IMR-90 (cell line): ENCODE measurements at regions not wholly inside any gene's neighbourhood (a gene's known extent, or its start where the extent isn't known, plus 50 kb on each side); places are given as distances from the start of the nearest gene placed in this dataset.

Experiments used
- ATAC-seq: fragments of 200-7000 bp; cut with Tn5 transposase; 2 replicates; pipeline ENCODE4 v1.9.1; 2020; ENCODE audit warnings: low read depth, mild to moderate bottlenecking, moderate library complexity
- BruUV-seq: library from RNA; stranded (reverse); fragments of 400-500 nt; replicated peaks from 2 replicates; lab custom pipeline; 2021; lab: Mats Ljungman, UMichigan
- CTCF ChIA-PET: fragments of 300-600 bp; formaldehyde crosslinking; extraction: SDS; loops from one replicate; lab custom pipeline; 2021; ENCODE audit warnings: antibody characterized with exemption; lab: Yijun Ruan, JAX
- POLR2A ChIA-PET: fragments of 300-600 bp; sonication (Branson Sonifier 250); formaldehyde crosslinking; loops from one replicate; lab custom pipeline; 2022; ENCODE audit warnings: antibody characterized with exemption; ENCODE audit not compliant: unreplicated experiment; lab: Charles Lee
- DNase-seq: peaks from one replicate; pipeline ENCODE4 v3.0.0; 2013
- H2AFZ ChIP-seq: replicated peaks from 2 replicates; pipeline ENCODE3; 2013; ENCODE audit warnings: low read length, mild to moderate bottlenecking; ENCODE audit not compliant: poor library complexity
- H2AK5ac ChIP-seq: 2 replicates; pipeline ENCODE4 v1.6.1; 2013; ENCODE audit warnings: low read depth, low read length, inconsistent platforms
- H2AK9ac ChIP-seq: replicated peaks from 2 replicates; pipeline ENCODE3; 2013; ENCODE audit warnings: mild to moderate bottlenecking, low read depth, low read length, moderate library complexity; ENCODE audit not compliant: poor library complexity
- H2BK120ac ChIP-seq: 2 replicates; pipeline ENCODE4 v1.6.1; 2013; ENCODE audit warnings: low read depth, low read length, inconsistent platforms
- H2BK15ac ChIP-seq: 3 replicates; pipeline ENCODE4 v1.6.1; 2013; ENCODE audit warnings: low read depth, low read length, inconsistent platforms
- H2BK20ac ChIP-seq: 2 replicates; pipeline ENCODE4 v1.6.1; 2013; ENCODE audit warnings: low read depth, mild to moderate bottlenecking, inconsistent platforms, low read length, moderate library complexity
- H2BK5ac ChIP-seq: 2 replicates; pipeline ENCODE4 v1.6.1; 2013; ENCODE audit warnings: mild to moderate bottlenecking, low read depth, low read length, inconsistent platforms; ENCODE audit not compliant: poor library complexity, severe bottlenecking
- H3K14ac ChIP-seq: replicated peaks from 2 replicates; pipeline ENCODE4 v1.6.1; 2013; ENCODE audit warnings: low read depth, low read length, inconsistent platforms
- H3K18ac ChIP-seq: 2 replicates; pipeline ENCODE4 v1.6.1; 2013; ENCODE audit warnings: low read depth, low read length, control low read depth
- H3K23ac ChIP-seq: 2 replicates; pipeline ENCODE4 v1.6.1; 2013; ENCODE audit warnings: low read depth, low read length, inconsistent platforms
- H3K27ac ChIP-seq: 2 replicates; pipeline ENCODE4 v1.5.1; 2013; ENCODE audit warnings: mild to moderate bottlenecking, control low read depth, low read length; ENCODE audit not compliant: insufficient read depth
- H3K27me3 ChIP-seq: 2 replicates; pipeline ENCODE4 v1.6.1; 2013; ENCODE audit warnings: low read length; ENCODE audit not compliant: control insufficient read depth, insufficient read depth
- H3K36me3 ChIP-seq: 2 replicates; pipeline ENCODE4 v1.6.1; 2013; ENCODE audit warnings: low read length, mixed read lengths; ENCODE audit not compliant: control insufficient read depth, insufficient read depth
- H3K4ac ChIP-seq: 2 replicates; pipeline ENCODE4 v1.6.1; 2013; ENCODE audit warnings: low read depth, low read length, inconsistent platforms
- H3K4me1 ChIP-seq: 2 replicates; pipeline ENCODE4 v1.6.1; 2013; ENCODE audit warnings: low read length, mixed read lengths; ENCODE audit not compliant: control insufficient read depth, insufficient read depth
- H3K4me2 ChIP-seq: 2 replicates; pipeline ENCODE4 v1.6.1; 2013; ENCODE audit warnings: low read depth, mild to moderate bottlenecking, control low read depth, low read length, moderate library complexity
- H3K4me3 ChIP-seq: 2 replicates; pipeline ENCODE4 v1.5.1; 2013; ENCODE audit warnings: low read depth, mild to moderate bottlenecking, control low read depth, low read length, moderate library complexity; ENCODE audit not compliant: insufficient read depth
- H3K56ac ChIP-seq: 2 replicates; pipeline ENCODE4 v1.6.1; 2013; ENCODE audit warnings: low read length, inconsistent platforms; ENCODE audit not compliant: insufficient read depth; ENCODE audit errors: extremely low read depth
- H3K79me1 ChIP-seq, 2 experiments: 2 replicates each; pipeline ENCODE4 v1.6.1; 2013; ENCODE audit warnings: low read length in 2 of 2, inconsistent platforms in 1 of 2, low read depth in 1 of 2
- H3K9ac ChIP-seq: 2 replicates; pipeline ENCODE4 v1.6.1; 2013; ENCODE audit warnings: low read depth, low read length, control low read depth
- H3K9me1 ChIP-seq: 2 replicates; pipeline ENCODE4 v1.6.1; 2013; ENCODE audit warnings: low read length, inconsistent platforms; ENCODE audit not compliant: insufficient read depth
- H3K9me3 ChIP-seq: 2 replicates; pipeline ENCODE4 v1.6.1; 2013; ENCODE audit warnings: low read length; ENCODE audit not compliant: control insufficient read depth, insufficient read depth
- H4K20me1 ChIP-seq: 2 replicates; pipeline ENCODE4 v1.6.1; 2013; ENCODE audit warnings: low read length, inconsistent platforms; ENCODE audit not compliant: insufficient read depth
- H4K5ac ChIP-seq: 2 replicates; pipeline ENCODE4 v1.6.1; 2013; ENCODE audit warnings: mild to moderate bottlenecking, low read depth, low read length, control low read depth
- H4K8ac ChIP-seq, 2 experiments: 2 replicates each; pipeline ENCODE4 v1.6.1; 2013; ENCODE audit warnings: low read depth in 2 of 2, low read length in 2 of 2, control low read depth in 1 of 2, inconsistent platforms in 1 of 2
- H4K91ac ChIP-seq: 2 replicates; pipeline ENCODE4 v1.6.1; 2013; ENCODE audit warnings: low read depth, low read length, inconsistent platforms; ENCODE audit not compliant: insufficient read depth
- BHLHE40 ChIP-seq: fragments of 150-350 bp; IDR thresholded peaks from 2 replicates; pipeline ENCODE4 v1.6.1; 2016; ENCODE audit warnings: mild to moderate bottlenecking, low read depth, low read length
- CHD1 ChIP-seq: IDR thresholded peaks from 2 replicates; pipeline ENCODE4 v1.6.1; 2012; ENCODE audit warnings: low read depth, low read length, improper control_type of control experiment
- MAFK ChIP-seq: IDR thresholded peaks from 2 replicates; pipeline ENCODE4 v1.6.1; 2012; ENCODE audit warnings: low read depth, low read length, improper control_type of control experiment
- MAZ ChIP-seq: IDR thresholded peaks from 2 replicates; pipeline ENCODE4 v1.6.1; 2012; ENCODE audit warnings: low read depth, mild to moderate bottlenecking, low read length, improper control_type of control experiment, moderate library complexity, borderline replicate concordance
- MXI1 ChIP-seq: IDR thresholded peaks from 2 replicates; pipeline ENCODE4 v1.6.1; 2012; ENCODE audit warnings: low read depth, mild to moderate bottlenecking, low read length, moderate library complexity, borderline replicate concordance
- WGBS, 2 experiments: methylation state at CpG; one replicate each; pipeline versions ENCODE4 v1.1.5 to v1.1.7; 2013; ENCODE audit warnings: missing lambda C conversion rate in 2 of 2; ENCODE audit not compliant: insufficient read length in 1 of 2; ENCODE audit errors: extremely low coverage in 2 of 2; 5-methylcytosine and 5-hydroxymethylcytosine counted together
- dilution Hi-C: fragments of 300-500 bp; cut with HindIII; formaldehyde crosslinking; loops from one replicate; pipeline ENCODE4 v1.14.3; 2018; ENCODE audit warnings: low sequenced_read_pairs; ENCODE audit not compliant: unreplicated experiment
- in situ Hi-C: fragments of 300-500 bp; cut with MboI; formaldehyde crosslinking; loops from 3 replicates; pipeline ENCODE4 v1.14.3; 2019; ENCODE audit warnings: low sequenced_read_pairs, inconsistent platforms, mixed read lengths
- intact Hi-C: fragments of 100-400 bp; cut with micrococcal nuclease; formaldehyde crosslinking; loops from 2 replicates; pipeline ENCODE4 v1.10.0; 2022
- TF ChIP-seq, protein P1 (sequence below): fragments of 150-350 bp; IDR thresholded peaks from 2 replicates; pipeline ENCODE4 v1.6.1; 2017; ENCODE audit warnings: mild to moderate bottlenecking, antibody characterized with exemption, low read length, low read depth

DNA sequence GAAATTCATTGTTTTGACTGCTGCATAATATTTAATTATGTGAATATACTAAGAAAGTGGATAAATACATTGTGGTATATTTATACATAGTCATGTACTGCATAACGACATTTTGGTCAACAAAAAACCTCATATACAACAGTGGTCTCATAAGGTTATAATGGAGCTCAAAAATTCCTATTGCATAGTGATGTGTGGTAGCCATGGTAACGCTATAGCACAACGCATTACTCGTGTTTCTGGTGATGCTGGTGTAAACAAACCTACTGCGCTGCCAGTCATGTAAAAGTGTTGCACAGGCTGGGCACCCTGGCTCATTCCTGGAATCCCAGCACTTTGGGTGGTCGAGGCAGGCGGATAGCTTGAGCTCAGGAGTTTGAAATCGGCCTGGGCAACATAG lies 52.6 kb upstream of the NHLH2 start:
- CTCF ChIA-PET, result interaction anchor here (1.1 kb wide), 1 partner anchor 592 kb away, joined by 3 read pairs; no protein-coding TSS in a partner anchor

More for the DNA sequence above, 52.6 kb upstream of the NHLH2 start:
- no peak overlapping the region for H2AK5ac ChIP-seq
- H3K4me2 ChIP-seq, result no peak overlapping the region
- TF ChIP-seq CHD1 (no peak), MAZ (no peak), MXI1 (no peak), BHLHE40 (no peak), MAFK (no peak)
- TF ChIP-seq, protein P1, sequence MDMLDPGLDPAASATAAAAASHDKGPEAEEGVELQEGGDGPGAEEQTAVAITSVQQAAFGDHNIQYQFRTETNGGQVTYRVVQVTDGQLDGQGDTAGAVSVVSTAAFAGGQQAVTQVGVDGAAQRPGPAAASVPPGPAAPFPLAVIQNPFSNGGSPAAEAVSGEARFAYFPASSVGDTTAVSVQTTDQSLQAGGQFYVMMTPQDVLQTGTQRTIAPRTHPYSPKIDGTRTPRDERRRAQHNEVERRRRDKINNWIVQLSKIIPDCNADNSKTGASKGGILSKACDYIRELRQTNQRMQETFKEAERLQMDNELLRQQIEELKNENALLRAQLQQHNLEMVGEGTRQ, result no peak
- no peaks in the 10 kb centered on the region for H3K4me1 ChIP-seq
- no peak overlapping the region for H2BK15ac ChIP-seq
- no peaks in the 10 kb centered on the region for H3K9me3 ChIP-seq
- in situ Hi-C loops (no loop called here), dilution Hi-C loops (no loop called here), intact Hi-C loops (no loop called here)
- H3K79me1 ChIP-seq, result no peaks in the 10 kb centered on the region
- H4K5ac ChIP-seq, result no peak overlapping the region
- no peak overlapping the region for H2BK20ac ChIP-seq
- no peak overlapping the region for H3K9ac ChIP-seq
- no peak overlapping the region for H3K14ac ChIP-seq
- H3K4me3 ChIP-seq, result no peak overlapping the region
- H2AK9ac ChIP-seq, result no peak overlapping the region
- no peak overlapping the region for H2BK120ac ChIP-seq
- H3K27me3 ChIP-seq, result no peaks in the 10 kb centered on the region
- ATAC-seq, result no peak
- no peaks in the 10 kb centered on the region for H3K36me3 ChIP-seq
- no peak for DNase-seq
- H2AFZ ChIP-seq, result no peak overlapping the region
- H4K20me1 ChIP-seq, result no peaks in the 10 kb centered on the region
- no peak overlapping the region for H4K91ac ChIP-seq
- POLR2A ChIA-PET, result no interaction called here
- H3K56ac ChIP-seq, result no peak overlapping the region
- H3K9me1 ChIP-seq, result no peaks in the 10 kb centered on the region
- WGBS, 2 experiments, result 47% methylated on average over 6 of the region's 8 CpGs; no CpG with 5 or more reads in 1 of the 2 experiments
- H4K8ac ChIP-seq, result no peak overlapping the region
- H3K27ac ChIP-seq, result no peak overlapping the region
- BruUV-seq, result no TSS peak
- no peak overlapping the region for H3K18ac ChIP-seq
- H2BK5ac ChIP-seq, result no peak overlapping the region
- no peak overlapping the region for H3K23ac ChIP-seq
- no peak overlapping the region for H3K4ac ChIP-seq
